Immature natural killer cell (primary cell): ENCODE measurements at regions not wholly inside any gene's neighbourhood (a gene's known extent, or its start where the extent isn't known, plus 50 kb on each side); places are given as distances from the start of the nearest gene placed in this dataset.
"Not testable (repeated sequence)": the region's sequence is repeated elsewhere in the genome, so short reads cannot be mapped to it uniquely, and the experiment has no call there.

ENCODE experiments used
- DNase-seq, 3 donors: peaks; one replicate each; pipeline ENCODE4 v3.0.0; 2022; ENCODE audit warnings: mixed read lengths in 1 of 3
- H3K27ac Mint-ChIP-seq, 6 donors: one replicate each; pipeline ENCODE4 v1.8.0; 2020; ENCODE audit warnings: mixed read lengths in 6 of 6, mild to moderate bottlenecking in 5 of 6, inconsistent platforms in 4 of 6, moderate library complexity in 3 of 6
- H3K27me3 Mint-ChIP-seq, 3 donors: one replicate each; pipeline ENCODE4 v1.8.0; 2020 to 2021; ENCODE audit warnings: low read depth in 3 of 3, mild to moderate bottlenecking in 3 of 3, mixed read lengths in 3 of 3, moderate library complexity in 3 of 3, inconsistent platforms in 1 of 3
- H3K36me3 Mint-ChIP-seq, 3 donors: one replicate each; pipeline ENCODE4 v1.8.0; 2020; ENCODE audit warnings: mixed read lengths in 3 of 3, inconsistent platforms in 2 of 3, mild to moderate bottlenecking in 2 of 3
- H3K4me1 Mint-ChIP-seq, 2 donors: one replicate each; pipeline ENCODE4 v1.8.0; 2020; ENCODE audit warnings: inconsistent platforms in 2 of 2, mild to moderate bottlenecking in 2 of 2, mixed read lengths in 2 of 2, moderate library complexity in 1 of 2
- H3K4me3 Mint-ChIP-seq, 5 donors: one replicate each; pipeline ENCODE4 v1.8.0; 2020; ENCODE audit warnings: mild to moderate bottlenecking in 5 of 5, mixed read lengths in 5 of 5, inconsistent platforms in 3 of 5, moderate library complexity in 3 of 5
- H3K9me3 Mint-ChIP-seq, 6 donors: one replicate each; pipeline ENCODE4 v1.8.0; 2020; ENCODE audit warnings: mild to moderate bottlenecking in 6 of 6, mixed read lengths in 6 of 6, inconsistent platforms in 4 of 6, moderate library complexity in 3 of 6

GRCh38 chr2:125274718-125275117, 1249.6 kb downstream of the CNTNAP5 start:
- Mint-ChIP-seq H3K4me3 (no peak overlapping the region), H3K27ac (no peak overlapping the region), H3K36me3 (no peaks in the 10 kb centered on the region), H3K27me3 (peaks cover 0 to 2% (median 0%) of the 10 kb centered on the region in 3 donors), H3K9me3 (peaks cover 3 to 46% (median 23%) of the 10 kb centered on the region in 6 donors), H3K4me1 (no peaks in the 10 kb centered on the region)
- no peak for DNase-seq

- peaks cover 0 to 5% (median 0%) of the 10 kb centered on the region in 3 donors for H3K27me3 Mint-ChIP-seq
- H3K9me3 Mint-ChIP-seq: peaks cover 0 to 61% (median 24%) of the 10 kb centered on the region in 6 donors
- peaks cover 0 to 4% (median 0%) of the 10 kb centered on the region in 3 donors for H3K36me3 Mint-ChIP-seq
- no peaks in the 10 kb centered on the region for H3K4me1 Mint-ChIP-seq
- no peak overlapping the region for H3K27ac Mint-ChIP-seq
- no peak overlapping the region for H3K4me3 Mint-ChIP-seq
- no peak for DNase-seq
These were observed 1255.2 kb downstream of the CNTNAP5 start for GRCh38 chr2:125280265-125280664.

GRCh38 chr2:125281242-125281641, 1256.2 kb downstream of the CNTNAP5 start:
- Mint-ChIP-seq H3K4me1 (no peaks in the 10 kb centered on the region), H3K27ac (no peak overlapping the region), H3K27me3 (peaks cover 0 to 5% (median 0%) of the 10 kb centered on the region in 3 donors), H3K4me3 (no peak overlapping the region), H3K9me3 (peaks cover 0 to 63% (median 26%) of the 10 kb centered on the region in 6 donors), H3K36me3 (peaks cover 0 to 4% (median 0%) of the 10 kb centered on the region in 3 donors)
- DNase-seq: no peak

GRCh38 chr2:125296742-125297141, 1271.7 kb downstream of the CNTNAP5 start:
- Mint-ChIP-seq H3K4me1 (no peaks in the 10 kb centered on the region), H3K27me3 (no peaks in the 10 kb centered on the region), H3K9me3 (peaks cover 8 to 39% (median 17%) of the 10 kb centered on the region in 6 donors), H3K4me3 (no peak overlapping the region), H3K27ac (no peak overlapping the region), H3K36me3 (peaks cover 0 to 3% (median 0%) of the 10 kb centered on the region in 3 donors)
- DNase-seq: no peak

GRCh38 chr2:125310657-125311364, 1285.7 kb downstream of the CNTNAP5 start:
- no peak overlapping the region for H3K27ac Mint-ChIP-seq
- no peak overlapping the region for H3K4me3 Mint-ChIP-seq
- DNase-seq: no peak
- H3K27me3 Mint-ChIP-seq: peaks cover 0 to 2% (median 2%) of the 10 kb centered on the region in 3 donors
- H3K4me1 Mint-ChIP-seq: no peaks in the 10 kb centered on the region
- H3K9me3 Mint-ChIP-seq: peaks cover 9 to 53% (median 17%) of the 10 kb centered on the region in 6 donors
- H3K36me3 Mint-ChIP-seq: no peaks in the 10 kb centered on the region

GRCh38 chr2:125312342-125312741, 1287.3 kb downstream of the CNTNAP5 start:
- peaks cover 0 to 2% (median 2%) of the 10 kb centered on the region in 3 donors for H3K27me3 Mint-ChIP-seq
- H3K9me3 Mint-ChIP-seq: peaks cover 9 to 53% (median 22%) of the 10 kb centered on the region in 6 donors
- no peak for DNase-seq
- no peak overlapping the region for H3K4me3 Mint-ChIP-seq
- no peak overlapping the region for H3K27ac Mint-ChIP-seq
- H3K36me3 Mint-ChIP-seq: no peaks in the 10 kb centered on the region
- H3K4me1 Mint-ChIP-seq: no peaks in the 10 kb centered on the region

- Mint-ChIP-seq H3K27ac (no peak overlapping the region), H3K27me3 (peaks cover 0 to 2% (median 2%) of the 10 kb centered on the region in 3 donors), H3K9me3 (peaks cover 12 to 58% (median 23%) of the 10 kb centered on the region in 6 donors), H3K4me3 (no peak overlapping the region), H3K36me3 (no peaks in the 10 kb centered on the region), H3K4me1 (no peaks in the 10 kb centered on the region)
- DNase-seq: no peak
These were observed 1288.7 kb downstream of the CNTNAP5 start for GRCh38 chr2:125313806-125314205.

- Mint-ChIP-seq H3K27ac (no peak overlapping the region), H3K9me3 (peaks cover 10 to 51% (median 19%) of the 10 kb centered on the region in 6 donors), H3K27me3 (peaks cover 0 to 4% (median 0%) of the 10 kb centered on the region in 3 donors), H3K36me3 (no peaks in the 10 kb centered on the region), H3K4me3 (no peak overlapping the region), H3K4me1 (no peaks in the 10 kb centered on the region)
- DNase-seq: no peak
These were observed 1293.7 kb downstream of the CNTNAP5 start for GRCh38 chr2:125318740-125319139.

- H3K9me3 Mint-ChIP-seq: peaks cover 4 to 42% (median 14%) of the 10 kb centered on the region in 6 donors
- no peak overlapping the region for H3K27ac Mint-ChIP-seq
- H3K36me3 Mint-ChIP-seq: no peaks in the 10 kb centered on the region
- H3K4me3 Mint-ChIP-seq: no peak overlapping the region
- H3K4me1 Mint-ChIP-seq: no peaks in the 10 kb centered on the region
- DNase-seq: no peak
- H3K27me3 Mint-ChIP-seq: peaks cover 0 to 2% (median 0%) of the 10 kb centered on the region in 3 donors
These were observed 1299.2 kb downstream of the CNTNAP5 start for GRCh38 chr2:125324273-125324672.

- H3K36me3 Mint-ChIP-seq: no peaks in the 10 kb centered on the region
- peaks cover 0 to 3% (median 0%) of the 10 kb centered on the region in 3 donors for H3K27me3 Mint-ChIP-seq
- no peak for DNase-seq
- no peak overlapping the region for H3K27ac Mint-ChIP-seq
- no peak overlapping the region for H3K4me3 Mint-ChIP-seq
- peaks cover 7 to 42% (median 15%) of the 10 kb centered on the region in 6 donors for H3K9me3 Mint-ChIP-seq
- no peaks in the 10 kb centered on the region for H3K4me1 Mint-ChIP-seq
These were observed 1305.0 kb downstream of the CNTNAP5 start for GRCh38 chr2:125330133-125330532.

- peaks cover 0 to 1% (median 0%) of the 10 kb centered on the region in 3 donors for H3K27me3 Mint-ChIP-seq
- no peak overlapping the region for H3K4me3 Mint-ChIP-seq
- no peaks in the 10 kb centered on the region for H3K36me3 Mint-ChIP-seq
- H3K4me1 Mint-ChIP-seq: no peaks in the 10 kb centered on the region
- no peak for DNase-seq
- H3K27ac Mint-ChIP-seq: no peak overlapping the region
- peaks cover 11 to 50% (median 27%) of the 10 kb centered on the region in 6 donors for H3K9me3 Mint-ChIP-seq
These were observed 1314.6 kb upstream of the GYPC start for GRCh38 chr2:125341353-125341752.

- not testable (repeated sequence) for H3K36me3 Mint-ChIP-seq, DNase-seq, H3K4me3 Mint-ChIP-seq, H3K4me1 Mint-ChIP-seq, H3K27ac Mint-ChIP-seq, H3K27me3 Mint-ChIP-seq
- peaks cover 8 to 29% (median 14%) of the 10 kb centered on the region in 6 donors for H3K9me3 Mint-ChIP-seq
These were observed 1302.4 kb upstream of the GYPC start for GRCh38 chr2:125353542-125353941.

GRCh38 chr2:125364192-125364983, 1291.6 kb upstream of the GYPC start:
- Mint-ChIP-seq H3K27ac (no peak overlapping the region), H3K27me3 (peaks cover 0 to 3% (median 2%) of the 10 kb centered on the region in 3 donors), H3K4me3 (no peak overlapping the region), H3K36me3 (no peaks in the 10 kb centered on the region), H3K9me3 (peaks cover 13 to 53% (median 22%) of the 10 kb centered on the region in 6 donors), H3K4me1 (no peaks in the 10 kb centered on the region)
- DNase-seq: no peak

- no peak for DNase-seq
- H3K27me3 Mint-ChIP-seq: peaks cover 0 to 3% (median 0%) of the 10 kb centered on the region in 3 donors
These were observed 1291.0 kb upstream of the GYPC start for GRCh38 chr2:125364984-125365265.

More at GRCh38 chr2:125364984-125365265, 1291.0 kb upstream of the GYPC start:
- no peak overlapping the region for H3K4me3 Mint-ChIP-seq
- no peaks in the 10 kb centered on the region for H3K36me3 Mint-ChIP-seq
- no peak overlapping the region for H3K27ac Mint-ChIP-seq
- H3K9me3 Mint-ChIP-seq: peaks cover 13 to 50% (median 18%) of the 10 kb centered on the region in 6 donors
- H3K4me1 Mint-ChIP-seq: no peaks in the 10 kb centered on the region
